Liver (tissue), 8 donors: ENCODE measurements at regions not wholly inside any gene's neighbourhood (a gene's known extent, or its start where the extent isn't known, plus 50 kb on each side); places are given as distances from the start of the nearest gene placed in this dataset.

ENCODE experiments used
- DNase-seq: peaks from one replicate; pipeline ENCODE4 v3.0.0-alpha.2; 2017; ENCODE audit warnings: low spot score
- H3K27ac ChIP-seq, 2 donors: one replicate each; pipeline ENCODE4 v1.7.0; 2013; ENCODE audit warnings: inconsistent platforms in 2 of 2, low read length in 2 of 2, control low read depth in 1 of 2, low read depth in 1 of 2, mild to moderate bottlenecking in 1 of 2
- H3K27me3 ChIP-seq, 4 donors: one replicate each; pipeline versions ENCODE4 v1.6.1 to v1.7.0; 2013; ENCODE audit warnings: low read length in 3 of 4, inconsistent platforms in 1 of 4, mild to moderate bottlenecking in 1 of 4, moderate library complexity in 1 of 4; ENCODE audit not compliant: control insufficient read depth in 4 of 4, insufficient read depth in 4 of 4
- H3K36me3 ChIP-seq, 4 donors: one replicate each; pipeline versions ENCODE4 v1.6.1 to v1.7.0; 2013; ENCODE audit warnings: low read length in 3 of 4, mild to moderate bottlenecking in 3 of 4, low read depth in 1 of 4, moderate library complexity in 1 of 4; ENCODE audit not compliant: control insufficient read depth in 4 of 4, insufficient read depth in 3 of 4
- H3K4me1 ChIP-seq, 4 donors: one replicate each; pipeline versions ENCODE4 v1.6.1 to v1.7.0; 2013; ENCODE audit warnings: low read length in 3 of 4, mild to moderate bottlenecking in 3 of 4, moderate library complexity in 1 of 4; ENCODE audit not compliant: control insufficient read depth in 4 of 4, insufficient read depth in 4 of 4
- H3K4me3 ChIP-seq, 3 donors: one replicate each; pipeline versions ENCODE4 v1.6.1 to v1.7.0; 2013; ENCODE audit warnings: low read length in 3 of 3, control low read depth in 1 of 3, low read depth in 1 of 3, mild to moderate bottlenecking in 1 of 3
- H3K9ac ChIP-seq, 2 donors: one replicate each; pipeline ENCODE4 v1.7.0; 2013; ENCODE audit warnings: low read length in 2 of 2, mild to moderate bottlenecking in 2 of 2, moderate library complexity in 2 of 2, control low read depth in 1 of 2, low read depth in 1 of 2
- H3K9me3 ChIP-seq, 4 donors: one replicate each; pipeline versions ENCODE4 v1.6.1 to v1.7.0; 2013; ENCODE audit warnings: low read length in 3 of 4; ENCODE audit not compliant: control insufficient read depth in 4 of 4
- EGR1 ChIP-seq, 2 donors: IDR thresholded peaks; 2 replicates each; pipeline ENCODE4 v1.6.1; 2016 to 2018; ENCODE audit warnings: antibody characterized with exemption in 2 of 2, low read depth in 2 of 2
- FOXA1 ChIP-seq: IDR thresholded peaks from 2 replicates; pipeline ENCODE4 v1.6.1; 2016; ENCODE audit warnings: antibody characterized with exemption
- FOXA2 ChIP-seq: IDR thresholded peaks from 2 replicates; pipeline ENCODE4 v1.6.1; 2016; ENCODE audit warnings: antibody characterized with exemption
- GABPA ChIP-seq, 2 donors: IDR thresholded peaks in 1 of 2; conservative IDR thresholded peaks in 1 of 2; 2 replicates each; pipeline ENCODE4 v1.6.1; 2016; ENCODE audit warnings: antibody characterized with exemption in 2 of 2, mild to moderate bottlenecking in 1 of 2, moderate library complexity in 1 of 2
- HNF4A ChIP-seq, 2 donors: conservative IDR thresholded peaks; 2 replicates each; pipeline ENCODE4 v1.6.1; 2016; ENCODE audit warnings: antibody characterized with exemption in 2 of 2, mild to moderate bottlenecking in 2 of 2
- HNF4G ChIP-seq: IDR thresholded peaks from 2 replicates; pipeline ENCODE4 v1.6.1; 2016; ENCODE audit warnings: antibody characterized with exemption
- JUND ChIP-seq, 2 donors: IDR thresholded peaks; 2 replicates each; pipeline ENCODE4 v1.6.1; 2016; ENCODE audit warnings: antibody characterized with exemption in 2 of 2
- NR2F2 ChIP-seq: IDR thresholded peaks from 2 replicates; pipeline ENCODE4 v1.6.1; 2016; ENCODE audit warnings: antibody characterized with exemption
- RAD21 ChIP-seq, 2 donors: IDR thresholded peaks; 2 replicates each; pipeline ENCODE4 v1.6.1; 2016; ENCODE audit warnings: antibody characterized with exemption in 2 of 2, mild to moderate bottlenecking in 2 of 2
- RXRA ChIP-seq, 2 donors: IDR thresholded peaks; 2 replicates each; pipeline ENCODE4 v1.6.1; 2017 to 2018; ENCODE audit warnings: antibody characterized with exemption in 2 of 2, mild to moderate bottlenecking in 1 of 2
- TAF1 ChIP-seq: conservative IDR thresholded peaks from 2 replicates; pipeline ENCODE4 v1.6.1; 2016; ENCODE audit warnings: antibody characterized with exemption, mild to moderate bottlenecking
- YY1 ChIP-seq: IDR thresholded peaks from 2 replicates; pipeline ENCODE4 v1.6.1; 2016; ENCODE audit warnings: antibody characterized with exemption, mild to moderate bottlenecking
- WGBS: extraction: QIAGEN DNeasy Blood & Tissue Kit; methylation state at CpG from one replicate; pipeline ENCODE4 v1.1.7; 2013; 5-methylcytosine and 5-hydroxymethylcytosine counted together
- TF ChIP-seq, protein P1 (sequence below): IDR thresholded peaks from 2 replicates; pipeline ENCODE4 v1.6.1; 2016; ENCODE audit warnings: antibody characterized with exemption, mild to moderate bottlenecking
- TF ChIP-seq, protein P2 (sequence below): IDR thresholded peaks from 2 replicates; pipeline ENCODE4 v1.6.1; 2016; ENCODE audit warnings: antibody characterized with exemption
- TF ChIP-seq, protein P3 (sequence below): fragments of 150-350 bp; IDR thresholded peaks from 2 replicates; pipeline ENCODE4 v1.5.1; 2017; ENCODE audit warnings: improper control_type of control experiment, low read depth, low read length; ENCODE audit not compliant: missing input control
- TF ChIP-seq, protein P4 (sequence below): IDR thresholded peaks from 2 replicates; pipeline ENCODE4 v1.6.1; 2016; ENCODE audit warnings: antibody characterized with exemption
- TF ChIP-seq, protein P5 (sequence below): IDR thresholded peaks from 2 replicates; pipeline ENCODE4 v1.6.1; 2016; ENCODE audit warnings: antibody characterized with exemption
- donor health status: healthy.
- donor health status: healthy.
- donor health status: healthy.
- donor health status: healthy.
- donor health status: healthy.

DNA sequence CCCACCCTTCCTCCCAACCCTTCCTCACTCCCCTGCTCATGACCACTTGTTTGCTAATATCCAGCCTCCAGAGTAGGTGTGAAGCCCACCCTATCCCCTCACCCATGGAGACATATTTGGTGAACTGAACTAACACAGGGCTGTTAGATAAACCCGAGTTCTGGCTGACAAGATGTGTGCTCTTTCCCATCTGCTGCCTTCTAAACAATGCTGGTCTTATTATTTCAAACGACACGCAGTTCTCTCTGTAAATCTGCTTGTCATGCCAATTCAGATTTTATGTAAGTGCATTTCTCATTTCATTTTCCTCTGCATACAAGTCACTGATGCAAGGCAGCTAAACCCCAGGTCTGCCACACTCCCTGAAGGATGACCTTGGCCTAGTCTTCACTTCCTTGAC, 343.0 kb upstream of the CDH5 start:
- TF ChIP-seq HNF4A (conservative IDR thresholded peaks at IDR 0.05) (no peak), NR2F2 (no peak), FOXA2 (no peak), GABPA (IDR thresholded peaks at IDR 0.05 in 1 of 2, conservative IDR thresholded peaks at IDR 0.05 in 1 of 2) (no peak), HNF4G (no peak), FOXA1 (no peak), EGR1 (IDR thresholded peaks at IDR 0.05; ENCODE audit: low read depth in 2 of 2) (no peak), RXRA (IDR thresholded peaks at IDR 0.05) (no peak), JUND (IDR thresholded peaks at IDR 0.05) (no peak), TAF1 (no peak), RAD21 (IDR thresholded peaks at IDR 0.05) (no peak)
- TF ChIP-seq, protein P1, sequence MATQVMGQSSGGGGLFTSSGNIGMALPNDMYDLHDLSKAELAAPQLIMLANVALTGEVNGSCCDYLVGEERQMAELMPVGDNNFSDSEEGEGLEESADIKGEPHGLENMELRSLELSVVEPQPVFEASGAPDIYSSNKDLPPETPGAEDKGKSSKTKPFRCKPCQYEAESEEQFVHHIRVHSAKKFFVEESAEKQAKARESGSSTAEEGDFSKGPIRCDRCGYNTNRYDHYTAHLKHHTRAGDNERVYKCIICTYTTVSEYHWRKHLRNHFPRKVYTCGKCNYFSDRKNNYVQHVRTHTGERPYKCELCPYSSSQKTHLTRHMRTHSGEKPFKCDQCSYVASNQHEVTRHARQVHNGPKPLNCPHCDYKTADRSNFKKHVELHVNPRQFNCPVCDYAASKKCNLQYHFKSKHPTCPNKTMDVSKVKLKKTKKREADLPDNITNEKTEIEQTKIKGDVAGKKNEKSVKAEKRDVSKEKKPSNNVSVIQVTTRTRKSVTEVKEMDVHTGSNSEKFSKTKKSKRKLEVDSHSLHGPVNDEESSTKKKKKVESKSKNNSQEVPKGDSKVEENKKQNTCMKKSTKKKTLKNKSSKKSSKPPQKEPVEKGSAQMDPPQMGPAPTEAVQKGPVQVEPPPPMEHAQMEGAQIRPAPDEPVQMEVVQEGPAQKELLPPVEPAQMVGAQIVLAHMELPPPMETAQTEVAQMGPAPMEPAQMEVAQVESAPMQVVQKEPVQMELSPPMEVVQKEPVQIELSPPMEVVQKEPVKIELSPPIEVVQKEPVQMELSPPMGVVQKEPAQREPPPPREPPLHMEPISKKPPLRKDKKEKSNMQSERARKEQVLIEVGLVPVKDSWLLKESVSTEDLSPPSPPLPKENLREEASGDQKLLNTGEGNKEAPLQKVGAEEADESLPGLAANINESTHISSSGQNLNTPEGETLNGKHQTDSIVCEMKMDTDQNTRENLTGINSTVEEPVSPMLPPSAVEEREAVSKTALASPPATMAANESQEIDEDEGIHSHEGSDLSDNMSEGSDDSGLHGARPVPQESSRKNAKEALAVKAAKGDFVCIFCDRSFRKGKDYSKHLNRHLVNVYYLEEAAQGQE: no peak
- TF ChIP-seq, protein P2, sequence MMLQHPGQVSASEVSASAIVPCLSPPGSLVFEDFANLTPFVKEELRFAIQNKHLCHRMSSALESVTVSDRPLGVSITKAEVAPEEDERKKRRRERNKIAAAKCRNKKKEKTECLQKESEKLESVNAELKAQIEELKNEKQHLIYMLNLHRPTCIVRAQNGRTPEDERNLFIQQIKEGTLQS: no peak
- TF ChIP-seq, protein P3, sequence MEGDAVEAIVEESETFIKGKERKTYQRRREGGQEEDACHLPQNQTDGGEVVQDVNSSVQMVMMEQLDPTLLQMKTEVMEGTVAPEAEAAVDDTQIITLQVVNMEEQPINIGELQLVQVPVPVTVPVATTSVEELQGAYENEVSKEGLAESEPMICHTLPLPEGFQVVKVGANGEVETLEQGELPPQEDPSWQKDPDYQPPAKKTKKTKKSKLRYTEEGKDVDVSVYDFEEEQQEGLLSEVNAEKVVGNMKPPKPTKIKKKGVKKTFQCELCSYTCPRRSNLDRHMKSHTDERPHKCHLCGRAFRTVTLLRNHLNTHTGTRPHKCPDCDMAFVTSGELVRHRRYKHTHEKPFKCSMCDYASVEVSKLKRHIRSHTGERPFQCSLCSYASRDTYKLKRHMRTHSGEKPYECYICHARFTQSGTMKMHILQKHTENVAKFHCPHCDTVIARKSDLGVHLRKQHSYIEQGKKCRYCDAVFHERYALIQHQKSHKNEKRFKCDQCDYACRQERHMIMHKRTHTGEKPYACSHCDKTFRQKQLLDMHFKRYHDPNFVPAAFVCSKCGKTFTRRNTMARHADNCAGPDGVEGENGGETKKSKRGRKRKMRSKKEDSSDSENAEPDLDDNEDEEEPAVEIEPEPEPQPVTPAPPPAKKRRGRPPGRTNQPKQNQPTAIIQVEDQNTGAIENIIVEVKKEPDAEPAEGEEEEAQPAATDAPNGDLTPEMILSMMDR: no peak
- TF ChIP-seq, protein P4, sequence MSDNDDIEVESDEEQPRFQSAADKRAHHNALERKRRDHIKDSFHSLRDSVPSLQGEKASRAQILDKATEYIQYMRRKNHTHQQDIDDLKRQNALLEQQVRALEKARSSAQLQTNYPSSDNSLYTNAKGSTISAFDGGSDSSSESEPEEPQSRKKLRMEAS: no peak
- TF ChIP-seq, protein P5, sequence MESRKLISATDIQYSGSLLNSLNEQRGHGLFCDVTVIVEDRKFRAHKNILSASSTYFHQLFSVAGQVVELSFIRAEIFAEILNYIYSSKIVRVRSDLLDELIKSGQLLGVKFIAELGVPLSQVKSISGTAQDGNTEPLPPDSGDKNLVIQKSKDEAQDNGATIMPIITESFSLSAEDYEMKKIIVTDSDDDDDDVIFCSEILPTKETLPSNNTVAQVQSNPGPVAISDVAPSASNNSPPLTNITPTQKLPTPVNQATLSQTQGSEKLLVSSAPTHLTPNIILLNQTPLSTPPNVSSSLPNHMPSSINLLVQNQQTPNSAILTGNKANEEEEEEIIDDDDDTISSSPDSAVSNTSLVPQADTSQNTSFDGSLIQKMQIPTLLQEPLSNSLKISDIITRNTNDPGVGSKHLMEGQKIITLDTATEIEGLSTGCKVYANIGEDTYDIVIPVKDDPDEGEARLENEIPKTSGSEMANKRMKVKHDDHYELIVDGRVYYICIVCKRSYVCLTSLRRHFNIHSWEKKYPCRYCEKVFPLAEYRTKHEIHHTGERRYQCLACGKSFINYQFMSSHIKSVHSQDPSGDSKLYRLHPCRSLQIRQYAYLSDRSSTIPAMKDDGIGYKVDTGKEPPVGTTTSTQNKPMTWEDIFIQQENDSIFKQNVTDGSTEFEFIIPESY: no peak
- WGBS: 67% methylated on average over 3 of the region's 3 CpGs
- no peak for DNase-seq
- H3K4me3 ChIP-seq: no peak overlapping the region
- no peak overlapping the region for H3K9ac ChIP-seq
- no peak overlapping the region for H3K27ac ChIP-seq
- no peaks in the 10 kb centered on the region for H3K36me3 ChIP-seq
- H3K9me3 ChIP-seq: peaks cover 0 to 13% (median 0%) of the 10 kb centered on the region in 4 donors
- H3K27me3 ChIP-seq: no peaks in the 10 kb centered on the region
- no peaks in the 10 kb centered on the region for H3K4me1 ChIP-seq

DNA sequence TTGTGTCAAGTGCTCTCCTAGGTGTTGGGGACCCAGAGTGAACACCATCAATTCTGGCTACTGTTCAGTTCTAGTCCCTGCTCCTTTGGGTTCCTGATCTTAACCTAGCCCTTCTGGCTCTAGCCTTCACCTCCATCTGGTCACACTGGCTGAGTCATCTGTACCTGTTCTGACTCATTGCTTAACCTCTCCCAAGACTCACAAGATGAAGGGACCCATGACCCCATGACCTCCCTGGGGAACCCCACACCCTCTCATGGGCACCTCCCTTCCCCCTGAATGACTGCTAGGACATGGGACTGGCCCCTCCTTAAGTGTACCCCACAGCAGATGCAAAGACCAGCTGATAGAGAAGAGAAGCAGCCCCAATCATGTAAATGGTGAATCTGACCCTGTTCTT, 345.8 kb upstream of the CDH5 start:
- Histone ChIP-seq H3K27ac (no peak overlapping the region), H3K36me3 (no peaks in the 10 kb centered on the region), H3K4me3 (no peak overlapping the region), H3K27me3 (no peaks in the 10 kb centered on the region), H3K9me3 (peaks cover 0 to 13% (median 0%) of the 10 kb centered on the region in 4 donors), H3K9ac (no peak overlapping the region), H3K4me1 (no peaks in the 10 kb centered on the region)
- no peak for TF ChIP-seq NR2F2
- TF ChIP-seq, protein P1: no peak
- TF ChIP-seq RXRA (IDR thresholded peaks at IDR 0.05): no peak
- TF ChIP-seq, protein P5: no peak
- no peak for TF ChIP-seq JUND (IDR thresholded peaks at IDR 0.05)
- TF ChIP-seq, protein P4: no peak
- TF ChIP-seq FOXA1: no peak
- TF ChIP-seq, protein P2: no peak
- no peak for TF ChIP-seq HNF4G
- no peak for TF ChIP-seq YY1
- TF ChIP-seq GABPA (IDR thresholded peaks at IDR 0.05 in 1 of 2, conservative IDR thresholded peaks at IDR 0.05 in 1 of 2): no peak
- no peak for TF ChIP-seq EGR1 (IDR thresholded peaks at IDR 0.05; ENCODE audit: low read depth in 2 of 2)
- no peak for DNase-seq
